Left cardiac atrium (tissue), 4 donors: ENCODE measurements at regions not wholly inside any gene's neighbourhood (a gene's known extent, or its start where the extent isn't known, plus 50 kb on each side); places are given as distances from the start of the nearest gene placed in this dataset.
"Not testable (repeated sequence)": the region's sequence is repeated elsewhere in the genome, so short reads cannot be mapped to it uniquely, and the experiment has no call there.

Experiments
- ATAC-seq, 2 donors: fragments of 200-7000 bp; cut with Tn5 transposase; one replicate each; pipeline ENCODE4 v1.9.1; 2020; ENCODE audit warnings: mild to moderate bottlenecking in 2 of 2, moderate library complexity in 2 of 2
- DNase-seq: peaks from one replicate; pipeline ENCODE4 v3.0.0-alpha.2; 2020
- intact Hi-C, 2 donors: fragments of 100-400 bp; cut with DNase I; formaldehyde crosslinking; loops; one replicate each; pipeline versions ENCODE4 v1.14.1 to v1.15.1; 2022 to 2023
- donor health status: DM: no; HTN: yes; CAD: no.
- donor health status: DM: no; HTN: yes; CAD: no; lungs with severe emphysema.
- donor health status: DM: yes; HTN: yes; CAD: no.
- donor health status: Dilated cardiomyopathy.

- no peak for DNase-seq
- no peak for ATAC-seq
- intact Hi-C loops: no loop called here
These were observed 184.7 kb downstream of the TMA16 start for GRCh38 chr4:163679189-163679588.

GRCh38 chr4:163680386-163681098 lies 186.1 kb downstream of the TMA16 start:
- ATAC-seq (no peak), DNase-seq (no peak)
- intact Hi-C loops: loop anchor here in 1 of 2 donors (5.0 kb wide), 1 partner anchor 128 kb away; no protein-coding TSS in a partner anchor

- no peak for ATAC-seq
- DNase-seq: no peak
- intact Hi-C loops: loop anchor here in 1 of 2 donors (5.0 kb wide), 1 partner anchor 129 kb away; no protein-coding TSS in a partner anchor
These were observed 186.8 kb downstream of the TMA16 start for GRCh38 chr4:163681208-163681821.

DNA sequence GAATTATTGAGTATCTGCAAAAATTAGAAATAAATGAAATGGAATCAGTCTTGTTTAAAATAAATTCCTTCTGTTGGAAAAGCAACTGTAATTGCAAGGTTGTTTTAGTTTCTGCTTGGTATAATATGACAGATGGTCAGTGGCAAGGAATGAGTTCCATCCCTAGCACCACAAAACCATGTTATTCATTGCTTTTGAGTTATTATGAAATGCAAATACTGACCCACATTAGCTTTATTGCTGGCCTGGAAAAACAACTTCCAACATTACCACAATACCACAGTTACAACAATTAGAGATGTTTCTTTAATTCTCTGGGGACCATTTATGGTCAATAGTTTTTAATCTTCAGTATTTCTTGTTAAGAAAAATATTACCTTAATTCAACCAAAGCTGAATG lies 194.4 kb downstream of the TMA16 start:
- intact Hi-C loops: no loop called here
- DNase-seq (no peak), ATAC-seq (no peak)

DNA sequence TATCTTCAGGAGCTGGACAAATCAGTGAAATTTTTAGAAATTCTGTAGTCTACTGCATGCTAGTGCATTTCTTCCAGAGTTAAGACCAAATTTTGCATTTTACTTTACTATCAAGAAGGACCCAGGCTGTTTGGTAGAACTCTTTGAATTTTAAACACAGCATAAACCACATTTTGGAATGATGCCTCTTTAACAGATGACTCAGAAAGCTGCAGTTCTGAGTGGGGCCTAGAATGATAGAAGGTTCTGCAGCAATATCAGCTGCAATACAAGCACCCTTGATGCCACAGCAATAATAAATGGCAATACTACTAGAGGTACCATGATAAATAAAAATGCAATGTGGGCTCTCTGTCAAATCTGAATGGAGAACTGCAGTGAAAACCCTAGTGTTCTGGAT lies 198.7 kb downstream of the TMA16 start:
- no peak for DNase-seq
- no peak for ATAC-seq
- intact Hi-C loops: no loop called here

GRCh38 chr4:163693776-163694175 lies 199.3 kb downstream of the TMA16 start:
- DNase-seq (no peak), ATAC-seq (no peak)
- intact Hi-C loops: no loop called here

DNA sequence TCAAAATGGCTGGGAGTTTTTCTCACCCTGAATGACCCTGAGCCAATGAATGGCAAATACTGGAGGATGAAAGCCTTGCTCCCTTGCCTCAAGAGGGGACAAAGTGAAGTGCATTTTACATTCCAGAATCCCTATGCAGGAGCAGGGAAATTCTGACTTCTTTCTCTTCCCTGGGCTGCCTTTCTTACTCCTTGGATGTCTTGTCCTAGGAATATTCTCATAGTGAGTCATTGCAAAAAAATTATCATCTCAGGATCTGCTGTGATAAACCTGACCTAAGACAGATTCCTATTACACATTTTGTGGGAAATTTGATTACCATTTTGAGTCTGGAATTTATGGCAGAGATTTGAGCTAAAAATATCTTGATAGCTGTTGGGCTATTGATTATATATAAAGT lies 199.9 kb downstream of the TMA16 start:
- DNase-seq (no peak), ATAC-seq (no peak)
- intact Hi-C loops: no loop called here

GRCh38 chr4:163697121-163697520 lies 202.6 kb downstream of the TMA16 start:
- DNase-seq (no peak), ATAC-seq (no peak)
- intact Hi-C loops: no loop called here

DNA sequence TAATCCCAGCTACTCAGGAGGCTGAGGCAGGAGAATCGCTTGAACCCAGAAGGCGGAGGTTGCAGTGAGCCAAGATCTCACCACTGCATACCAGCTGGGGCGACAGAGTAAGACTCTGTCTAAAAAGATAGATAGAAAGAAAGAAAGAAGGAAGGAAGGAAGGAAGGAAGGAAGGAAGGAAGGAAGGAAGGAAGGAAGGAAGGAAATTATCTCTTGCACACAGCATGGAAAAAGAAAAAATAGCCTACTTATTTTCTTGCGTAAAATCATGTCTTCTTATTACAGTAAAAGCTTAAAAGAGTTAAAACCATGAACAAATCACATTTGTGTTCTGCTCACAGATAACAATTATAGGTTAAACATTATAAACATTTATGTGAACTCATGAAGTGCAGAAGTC lies 205.9 kb downstream of the TMA16 start:
- ATAC-seq, intact Hi-C loops, DNase-seq: not testable (repeated sequence)

- no peak for DNase-seq
- intact Hi-C loops: no loop called here
- no peak for ATAC-seq
These were observed 207.4 kb downstream of the TMA16 start for GRCh38 chr4:163701916-163702315.

DNA sequence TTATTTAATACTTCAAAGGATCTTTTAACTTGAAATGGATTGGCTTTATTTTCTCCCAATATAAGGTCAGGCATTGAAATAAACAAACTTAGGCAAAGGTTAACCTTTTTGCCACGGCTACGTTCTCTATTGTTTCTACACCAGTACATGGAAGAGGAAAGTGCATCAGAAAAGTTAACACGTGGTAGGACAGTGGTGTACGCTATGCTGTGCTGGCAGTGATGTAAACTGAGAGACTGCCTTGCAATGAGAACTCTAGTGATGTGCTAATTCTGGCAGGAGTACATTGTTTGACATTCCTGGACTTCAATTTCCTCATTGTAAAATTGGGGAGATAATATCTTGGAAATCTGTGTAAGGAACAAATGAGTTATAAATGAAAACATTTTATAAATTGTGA lies 208.2 kb downstream of the TMA16 start:
- intact Hi-C loops: no loop called here
- DNase-seq: no peak
- ATAC-seq: no peak

GRCh38 chr4:163703251-163703650 lies 208.8 kb downstream of the TMA16 start:
- no peak for DNase-seq
- no peak for ATAC-seq
- intact Hi-C loops: no loop called here

- ATAC-seq: no peak
- DNase-seq: no peak
- intact Hi-C loops: no loop called here
These were observed 213.4 kb downstream of the TMA16 start for GRCh38 chr4:163707873-163708272.

DNA sequence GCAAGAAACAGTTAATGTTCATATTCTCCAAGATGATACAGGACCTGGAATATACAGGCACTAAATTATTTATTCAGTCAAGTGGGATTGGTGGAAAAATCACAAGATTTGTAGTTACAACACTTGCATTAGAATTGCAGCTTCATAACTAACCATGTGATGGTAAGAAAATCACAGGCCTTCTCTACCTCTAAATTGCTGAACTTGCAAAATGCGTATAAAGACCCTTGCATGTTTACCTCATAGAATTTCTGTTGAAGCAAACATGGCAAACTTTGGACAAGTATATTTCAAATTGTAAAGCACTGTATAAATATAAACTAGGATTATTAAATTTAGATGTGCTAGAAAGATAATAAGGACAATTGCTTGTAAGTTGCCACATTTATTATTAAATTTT lies 215.1 kb downstream of the TMA16 start:
- ATAC-seq (no peak), DNase-seq (no peak)
- intact Hi-C loops: no loop called here

- DNase-seq: no peak
- no peak for ATAC-seq
- intact Hi-C loops: no loop called here
These were observed 215.7 kb downstream of the TMA16 start for GRCh38 chr4:163710158-163710557.

GRCh38 chr4:163724495-163724894 lies 230.0 kb downstream of the TMA16 start:
- intact Hi-C loops, DNase-seq, ATAC-seq: not testable (repeated sequence)

GRCh38 chr4:163726641-163727040 lies 232.2 kb downstream of the TMA16 start:
- DNase-seq (no peak), ATAC-seq (no peak)
- intact Hi-C loops: no loop called here

DNA sequence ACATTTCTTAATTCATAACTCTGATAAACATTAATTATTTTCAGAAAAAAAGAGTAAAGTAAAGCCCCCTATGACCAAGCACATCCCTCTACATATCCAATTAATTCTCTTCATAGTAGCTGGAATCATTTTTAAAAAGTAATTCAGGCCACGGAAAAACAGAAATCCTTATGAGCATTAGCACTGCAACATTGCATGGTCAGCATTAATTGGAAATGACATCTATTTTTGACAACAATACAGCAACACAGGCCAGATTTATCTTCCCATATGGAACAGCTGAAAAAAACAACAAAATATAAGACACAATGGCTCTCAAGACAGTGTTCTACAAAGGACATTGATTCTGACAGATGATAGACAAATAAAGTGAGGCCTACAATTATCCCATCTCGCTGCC lies 236.6 kb downstream of the TMA16 start:
- intact Hi-C loops: no loop called here
- DNase-seq (no peak), ATAC-seq (no peak)

GRCh38 chr4:163732473-163732872 lies 238.0 kb downstream of the TMA16 start:
- intact Hi-C loops: no loop called here
- no peak for DNase-seq
- no peak for ATAC-seq

GRCh38 chr4:163736876-163737275 lies 242.4 kb downstream of the TMA16 start:
- ATAC-seq: no peak

GRCh38 chr4:163737846-163738245 lies 243.4 kb downstream of the TMA16 start:
- DNase-seq, ATAC-seq, intact Hi-C loops: not testable (repeated sequence)

More at GRCh38 chr4:163736876-163737275, 242.4 kb downstream of the TMA16 start:
- intact Hi-C loops: no loop called here
- no peak for DNase-seq
